LNCaP clone FGC (cell line): ENCODE measurements at regions not wholly inside any gene's neighbourhood (a gene's known extent, or its start where the extent isn't known, plus 50 kb on each side); places are given as distances from the start of the nearest gene placed in this dataset.

Experiments used
- DNase-seq: peaks from one replicate; pipeline ENCODE4 v3.0.0-alpha.2; 2011; ENCODE audit warnings: low read depth
- H3K4me3 ChIP-seq: 2 replicates; pipeline ENCODE4 v1.5.1; 2011; ENCODE audit warnings: mild to moderate bottlenecking, low read depth, low read length, control low read depth
- CTCF ChIP-seq: IDR thresholded peaks from 2 replicates; pipeline ENCODE4 v1.5.1; 2012; ENCODE audit warnings: mild to moderate bottlenecking; ENCODE audit not compliant: control insufficient read depth, insufficient read depth; ENCODE audit errors: extremely low read depth

DNA sequence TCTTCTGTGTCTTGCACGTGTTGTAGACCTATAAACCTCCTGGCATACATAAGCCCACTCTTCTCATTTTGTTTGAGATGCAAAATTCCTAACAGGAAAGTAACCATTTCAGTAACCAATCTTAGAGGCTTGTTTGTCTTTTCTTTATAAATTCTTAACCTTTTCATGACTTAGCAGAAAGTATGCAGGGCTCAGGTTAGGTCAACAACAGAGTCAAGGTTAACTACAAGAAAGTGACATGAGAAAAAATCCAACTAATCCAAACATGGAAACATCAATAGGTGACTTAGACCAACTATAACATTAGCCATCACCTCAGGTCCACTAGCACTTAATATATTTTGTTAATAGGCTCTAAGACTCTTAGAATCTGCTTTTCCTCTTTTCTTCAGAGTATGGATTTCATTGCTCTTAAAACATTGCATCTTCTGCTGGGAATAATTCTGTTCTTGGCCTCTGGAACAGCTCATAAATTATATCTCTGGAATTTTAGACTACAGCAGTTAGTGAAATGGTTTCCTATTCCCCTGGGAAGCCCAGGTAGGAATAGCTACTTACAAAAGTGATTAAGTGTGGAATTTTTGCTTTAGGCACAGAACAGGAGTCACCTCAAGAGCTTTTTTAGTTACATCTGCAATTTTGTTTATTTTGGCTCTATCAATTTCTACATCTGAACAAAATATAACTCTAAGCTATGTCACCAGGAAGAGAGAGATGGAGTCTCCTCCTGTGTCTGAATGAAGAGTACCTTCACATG is 155.3 kb upstream of the ANKRD55 start:
- no peak for TF ChIP-seq CTCF
- H3K4me3 ChIP-seq = no peak overlapping the region
- DNase-seq = no peak

- no peak for TF ChIP-seq CTCF
- DNase-seq = no peak
- H3K4me3 ChIP-seq = no peak overlapping the region
Observed at GRCh38 chr5:56386046-56386445, 152.9 kb upstream of the ANKRD55 start.

- TF ChIP-seq CTCF = no peak
- H3K4me3 ChIP-seq = no peak overlapping the region
- no peak for DNase-seq
Observed at GRCh38 chr5:56384186-56384585, 151.1 kb upstream of the ANKRD55 start.

DNA sequence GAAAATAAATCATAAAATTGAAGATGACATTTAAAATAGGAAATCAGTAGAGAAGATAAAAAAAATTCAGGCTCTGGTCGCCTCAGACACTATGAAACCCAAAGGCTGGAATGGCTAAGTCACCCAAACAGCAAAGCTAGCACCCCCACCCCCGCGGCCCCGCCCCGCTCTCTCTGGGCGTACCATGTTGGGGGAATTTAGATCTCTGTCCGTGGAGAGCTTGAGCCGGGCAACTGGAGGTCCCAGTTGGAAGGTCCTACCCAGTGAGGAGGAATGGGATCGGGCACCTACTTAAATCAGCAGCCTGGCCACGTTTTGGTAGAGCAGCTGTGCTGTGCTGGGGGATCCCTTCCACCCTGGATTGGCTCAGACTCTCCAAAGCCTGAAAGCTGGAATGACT is 150.6 kb upstream of the ANKRD55 start:
- no peak overlapping the region for H3K4me3 ChIP-seq
- no peak for DNase-seq
- TF ChIP-seq CTCF = no peak

DNA sequence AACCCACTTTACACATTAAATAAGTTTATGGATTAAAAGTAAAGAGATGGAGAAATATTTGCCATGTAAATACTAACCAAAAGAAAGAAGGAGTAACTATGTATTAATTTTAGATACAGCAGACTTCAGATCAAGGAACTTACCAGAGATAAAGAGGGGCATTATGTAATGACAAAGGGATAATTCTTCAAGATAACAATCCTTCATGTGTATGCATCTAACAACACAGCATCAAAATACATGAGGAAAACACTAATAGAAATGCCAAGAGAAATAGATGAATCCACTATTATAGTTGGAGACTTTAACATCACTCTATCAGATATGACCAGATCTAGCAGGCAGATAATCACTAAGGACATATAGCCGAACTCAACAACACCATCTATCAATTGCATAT is 149.8 kb upstream of the ANKRD55 start:
- no peak for DNase-seq
- no peak for TF ChIP-seq CTCF
- H3K4me3 ChIP-seq = no peak overlapping the region

- no peak overlapping the region for H3K4me3 ChIP-seq
- DNase-seq = no peak
- TF ChIP-seq CTCF = no peak
Observed at GRCh38 chr5:56377573-56377972, 144.4 kb upstream of the ANKRD55 start.

DNA sequence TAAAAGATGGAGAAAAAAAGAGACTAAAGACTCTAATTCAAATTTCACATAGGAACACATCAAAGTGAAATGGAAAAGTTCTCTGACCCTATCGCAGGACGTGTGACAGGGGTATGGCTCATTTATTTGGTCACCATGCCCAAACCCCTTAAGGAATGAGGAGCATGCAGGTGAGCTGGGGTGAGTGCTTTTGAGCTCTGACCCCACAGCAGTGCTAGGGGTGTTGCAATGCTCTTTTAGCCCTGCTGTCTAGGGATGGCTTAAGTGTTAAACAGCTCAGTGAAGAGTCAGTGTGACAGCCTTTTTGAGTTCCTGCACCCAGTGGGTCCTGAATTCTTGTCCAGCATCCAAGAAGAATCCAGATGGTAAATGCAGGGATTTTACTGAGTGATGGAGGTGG is 143.0 kb upstream of the ANKRD55 start:
- TF ChIP-seq CTCF = no peak
- no peak for DNase-seq
- H3K4me3 ChIP-seq = no peak overlapping the region
